Loucy (cell line): ENCODE measurements at regions not wholly inside any gene's neighbourhood (a gene's known extent, or its start where the extent isn't known, plus 50 kb on each side); places are given as distances from the start of the nearest gene placed in this dataset.

Source experiments
- EZH2phosphoT487 ChIP-seq: fragments of 200-600 bp; IDR thresholded peaks from 2 replicates; pipeline ENCODE4 v1.6.1; 2018; ENCODE audit warnings: antibody characterized with exemption, mild to moderate bottlenecking, moderate library complexity, borderline replicate concordance
- TF ChIP-seq, protein P1 (sequence below): fragments of 200-600 bp; sonication (generic); conservative IDR thresholded peaks from 2 replicates; pipeline ENCODE4 v1.5.1; 2014; ENCODE audit warnings: mild to moderate bottlenecking, antibody characterized with exemption, low read length

DNA sequence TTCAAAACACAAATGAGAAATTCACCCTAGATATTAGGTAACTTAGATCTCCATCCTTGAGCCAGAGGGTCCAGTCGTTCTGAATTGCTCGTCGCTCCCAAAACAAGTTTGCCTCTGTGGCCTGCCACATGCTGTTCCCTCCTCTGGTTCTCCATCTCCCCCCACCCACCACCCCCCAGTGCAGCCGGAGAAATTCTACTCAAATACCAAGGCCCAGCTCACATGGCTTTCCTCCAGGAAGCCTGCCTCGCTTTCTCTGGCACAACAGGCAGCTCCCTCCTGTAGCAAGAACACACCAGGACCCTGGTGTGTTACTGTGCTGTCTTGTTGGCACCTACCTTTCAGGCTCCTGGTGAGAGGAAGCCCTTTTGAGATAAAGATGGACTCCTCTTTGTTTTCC lies 52.7 kb upstream of the C10orf90 start:
- TF ChIP-seq, protein P1, sequence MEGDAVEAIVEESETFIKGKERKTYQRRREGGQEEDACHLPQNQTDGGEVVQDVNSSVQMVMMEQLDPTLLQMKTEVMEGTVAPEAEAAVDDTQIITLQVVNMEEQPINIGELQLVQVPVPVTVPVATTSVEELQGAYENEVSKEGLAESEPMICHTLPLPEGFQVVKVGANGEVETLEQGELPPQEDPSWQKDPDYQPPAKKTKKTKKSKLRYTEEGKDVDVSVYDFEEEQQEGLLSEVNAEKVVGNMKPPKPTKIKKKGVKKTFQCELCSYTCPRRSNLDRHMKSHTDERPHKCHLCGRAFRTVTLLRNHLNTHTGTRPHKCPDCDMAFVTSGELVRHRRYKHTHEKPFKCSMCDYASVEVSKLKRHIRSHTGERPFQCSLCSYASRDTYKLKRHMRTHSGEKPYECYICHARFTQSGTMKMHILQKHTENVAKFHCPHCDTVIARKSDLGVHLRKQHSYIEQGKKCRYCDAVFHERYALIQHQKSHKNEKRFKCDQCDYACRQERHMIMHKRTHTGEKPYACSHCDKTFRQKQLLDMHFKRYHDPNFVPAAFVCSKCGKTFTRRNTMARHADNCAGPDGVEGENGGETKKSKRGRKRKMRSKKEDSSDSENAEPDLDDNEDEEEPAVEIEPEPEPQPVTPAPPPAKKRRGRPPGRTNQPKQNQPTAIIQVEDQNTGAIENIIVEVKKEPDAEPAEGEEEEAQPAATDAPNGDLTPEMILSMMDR, result no peak
- TF ChIP-seq EZH2phosphoT487, result no peak
